Activated CD4-positive, alpha-beta T cell treated with anti-CD3 and anti-CD28 coated beads, Interleukin-2, amount 50 U/mL, for 1 hour (primary cell): ENCODE measurements at regions not wholly inside any gene's neighbourhood (a gene's known extent, or its start where the extent isn't known, plus 50 kb on each side); places are given as distances from the start of the nearest gene placed in this dataset.
"Not testable (repeated sequence)": the region's sequence is repeated elsewhere in the genome, so short reads cannot be mapped to it uniquely, and the experiment has no call there.

Source experiments
- DNase-seq: peaks from one replicate; pipeline ENCODE4 v3.0.0-alpha.2; 2020

DNA sequence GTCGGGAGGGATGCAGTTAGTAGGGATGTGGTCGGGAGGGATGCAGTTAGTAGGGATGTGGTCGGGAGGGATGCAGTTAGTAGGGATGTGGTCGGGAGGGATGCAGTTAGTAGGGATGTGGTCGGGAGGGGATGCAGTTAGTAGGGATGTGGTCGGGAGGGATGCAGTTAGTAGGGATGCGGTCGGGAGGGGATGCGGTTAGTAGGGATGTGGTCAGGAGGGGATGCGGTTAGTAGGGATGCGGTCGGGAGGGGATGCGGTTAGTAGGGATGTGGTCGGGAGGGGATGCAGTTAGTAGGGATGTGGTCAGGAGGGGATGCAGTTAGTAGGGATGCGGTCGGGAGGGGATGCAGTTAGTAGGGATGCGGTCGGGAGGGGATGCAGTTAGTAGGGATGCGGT, 96.2 kb downstream of the BDH1 start:
- not testable (repeated sequence) for DNase-seq

DNA sequence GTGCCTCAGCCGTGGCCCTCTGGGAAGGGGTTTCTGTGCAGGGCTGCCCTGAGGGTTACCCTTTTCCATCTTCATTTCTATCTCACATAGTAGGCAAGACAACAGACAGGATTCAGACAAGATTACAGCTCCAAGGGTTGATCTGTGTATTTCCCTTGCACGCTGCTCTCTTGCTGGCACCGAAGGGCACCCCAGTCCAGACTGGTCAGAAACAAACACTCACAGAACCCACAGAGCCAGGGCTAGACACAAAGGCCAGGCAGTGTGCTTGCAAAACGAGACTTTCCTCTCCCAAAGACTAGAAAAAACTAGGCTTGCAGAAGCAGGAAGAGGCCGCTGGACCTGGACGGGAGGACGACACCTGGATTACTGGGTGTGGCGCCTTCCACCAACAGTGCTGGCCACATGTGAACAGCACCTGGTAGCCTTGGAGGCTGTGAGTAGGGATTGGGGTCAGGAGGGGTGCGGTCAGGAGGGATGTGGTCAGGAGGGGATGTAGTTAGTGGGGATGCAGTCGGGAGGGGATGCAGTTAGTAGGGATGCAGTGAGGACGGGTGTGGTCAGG, 96.8 kb downstream of the BDH1 start:
- DNase-seq = no peak

DNA sequence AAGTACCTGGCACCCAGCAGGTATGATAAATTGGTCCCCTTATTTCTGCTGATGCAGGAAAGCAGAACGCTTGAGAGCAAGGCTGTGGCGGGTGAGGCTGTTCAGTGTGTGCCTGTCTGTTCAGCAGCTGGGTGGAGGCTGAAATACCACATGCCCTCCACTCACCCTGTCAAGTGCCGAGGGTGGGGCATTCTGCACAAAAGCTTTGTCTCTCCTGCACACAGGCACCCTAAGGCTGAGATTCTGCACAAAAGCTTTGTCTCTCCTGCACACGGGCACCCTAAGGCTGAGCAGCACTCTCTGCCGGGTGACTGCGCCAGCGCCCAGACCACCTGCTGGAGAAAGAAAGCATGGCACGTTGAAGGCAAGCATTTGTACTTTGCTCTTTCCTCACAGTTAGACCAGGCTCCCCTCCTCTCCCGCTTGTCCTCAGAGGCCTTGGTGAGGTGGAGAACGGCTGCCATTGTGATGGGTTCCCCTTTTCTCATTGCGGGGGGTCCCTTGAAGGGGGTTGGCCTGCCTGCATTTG, 97.5 kb downstream of the BDH1 start:
- peak; percentile 47 for DNase-seq

DNA sequence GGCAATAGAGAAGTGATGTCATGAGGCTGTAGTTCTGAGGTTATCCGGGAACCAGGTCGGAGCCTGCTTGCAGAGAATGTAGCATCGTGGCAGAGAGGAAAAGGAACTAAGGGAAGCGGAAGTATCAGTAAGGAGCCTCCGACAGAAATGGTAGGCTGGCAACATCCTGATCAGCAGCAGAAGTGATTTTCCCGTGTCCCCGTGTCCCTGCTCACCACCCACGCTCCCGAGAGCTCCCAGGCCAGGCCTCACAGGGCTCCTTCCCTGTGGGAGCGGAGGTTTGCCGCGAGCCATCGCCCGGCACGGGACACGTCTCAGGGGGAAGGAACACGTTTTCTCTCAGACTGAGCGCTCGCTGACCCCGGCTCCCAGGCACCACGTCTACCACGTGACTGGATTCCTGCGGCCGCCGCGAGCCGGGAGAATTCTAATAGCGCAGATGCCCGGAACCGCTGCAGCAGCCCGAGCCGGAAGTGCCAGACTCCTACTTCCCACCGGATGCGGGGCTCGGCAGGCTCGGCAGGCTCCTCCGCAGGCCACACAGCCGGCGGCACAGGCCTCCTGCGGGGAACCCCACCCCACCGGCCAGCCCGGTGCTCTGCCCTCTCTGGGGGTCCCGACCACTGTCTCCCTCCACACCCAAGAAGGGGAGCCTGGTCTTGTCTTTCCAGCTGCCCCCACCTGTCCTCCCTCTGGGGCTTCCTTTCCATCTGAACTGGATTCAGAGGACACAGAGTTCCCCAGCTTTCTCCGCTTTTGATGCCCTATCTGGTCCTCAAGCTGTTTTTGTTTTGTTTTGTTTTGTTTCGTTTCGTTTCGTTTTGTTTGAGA, 99.3 kb downstream of the BDH1 start:
- peak; percentile 21 for DNase-seq

DNA sequence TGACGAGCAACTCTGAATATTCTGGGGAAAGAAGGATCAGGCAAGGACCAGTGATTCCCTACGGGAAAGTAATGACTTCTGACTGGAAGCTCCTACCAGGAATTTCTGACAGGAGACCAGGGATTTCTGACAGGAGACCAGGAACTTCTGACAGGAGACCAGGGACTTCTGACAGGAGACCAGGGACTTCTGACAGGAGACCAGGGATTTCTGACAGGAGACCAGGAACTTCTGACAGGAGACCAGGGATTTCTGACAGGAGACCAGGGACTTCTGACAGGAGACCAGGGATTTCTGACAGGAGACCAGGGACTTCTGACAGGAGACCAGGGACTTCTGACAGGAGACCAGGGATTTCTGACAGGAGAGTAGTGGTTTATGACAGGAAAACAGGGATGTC, 100.9 kb downstream of the BDH1 start:
- DNase-seq = not testable (repeated sequence)

DNA sequence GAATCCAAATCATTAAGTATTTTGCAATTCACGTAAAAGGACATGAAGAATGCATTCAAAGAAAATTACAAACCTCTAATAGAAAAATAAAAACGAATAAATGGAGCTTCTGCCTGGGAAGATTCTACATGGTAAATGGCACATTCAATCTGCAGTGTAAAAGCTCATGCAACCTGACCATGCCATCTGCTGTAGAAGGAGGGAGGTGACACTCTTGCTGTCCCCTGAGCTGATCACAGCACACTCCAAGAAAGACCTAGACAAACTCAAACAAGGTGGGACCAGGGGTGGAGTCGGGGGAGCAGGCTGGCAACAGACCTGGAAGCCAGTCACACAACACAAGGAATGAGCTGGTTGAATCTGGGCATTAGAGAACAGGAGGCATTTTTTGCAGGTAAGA, 101.8 kb downstream of the BDH1 start:
- DNase-seq = no peak

DNA sequence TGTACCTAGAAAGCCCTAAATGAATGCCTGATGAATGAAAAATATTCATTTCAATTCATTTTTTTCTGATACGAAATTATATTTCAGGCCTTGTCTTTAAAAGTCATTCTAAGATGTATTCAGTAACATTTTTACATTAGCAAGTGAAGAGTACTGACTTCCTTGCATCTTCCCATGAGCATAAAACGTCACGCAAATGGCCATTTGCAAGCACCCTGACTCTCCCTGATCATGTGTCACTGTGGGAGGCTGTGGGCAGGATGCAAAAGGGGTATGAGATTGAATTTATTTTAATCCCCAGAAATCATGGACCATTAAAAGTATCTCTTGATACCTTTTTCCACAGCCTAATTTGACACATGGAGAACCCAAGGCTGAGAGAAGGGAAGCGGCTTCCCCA, 105.0 kb downstream of the BDH1 start:
- DNase-seq = no peak

DNA sequence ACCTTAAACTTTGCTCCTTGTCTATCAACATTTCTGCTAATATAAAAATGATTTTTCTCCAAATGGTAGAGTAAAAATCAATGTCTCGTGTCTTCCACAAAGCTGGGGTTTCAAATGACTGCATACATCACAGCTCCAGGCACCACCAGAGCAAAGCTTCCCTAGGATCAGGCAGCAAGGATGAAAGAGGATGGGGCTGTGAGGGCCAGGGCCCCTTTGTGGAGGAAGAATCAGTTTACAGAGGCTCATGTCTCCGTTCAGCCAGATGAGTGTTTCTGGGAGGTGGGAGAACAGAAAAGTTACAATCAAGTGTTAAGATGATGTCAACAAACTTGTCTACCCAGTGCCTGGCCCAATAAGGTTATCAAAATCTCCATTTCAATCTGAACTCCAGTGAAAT, 105.5 kb downstream of the BDH1 start:
- DNase-seq = no peak

DNA sequence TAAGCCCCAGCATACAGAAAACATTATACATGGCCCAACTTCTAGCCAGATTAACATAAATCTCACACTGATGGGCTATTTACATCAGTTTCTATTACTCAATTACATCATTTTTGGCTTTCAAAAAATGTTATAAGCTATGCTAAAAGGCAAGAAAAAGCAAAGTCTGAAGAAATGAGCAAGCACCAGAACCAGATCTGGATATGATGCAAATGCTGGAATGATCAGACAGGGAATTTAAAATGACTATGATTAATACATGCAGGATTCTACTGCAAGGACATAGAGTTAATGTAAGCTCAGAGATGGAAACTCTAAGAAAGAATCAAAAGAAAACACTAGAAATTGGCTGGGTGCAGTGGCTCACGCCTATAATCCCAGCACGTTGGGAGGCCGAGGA, 106.6 kb downstream of the BDH1 start:
- DNase-seq = not testable (repeated sequence)

DNA sequence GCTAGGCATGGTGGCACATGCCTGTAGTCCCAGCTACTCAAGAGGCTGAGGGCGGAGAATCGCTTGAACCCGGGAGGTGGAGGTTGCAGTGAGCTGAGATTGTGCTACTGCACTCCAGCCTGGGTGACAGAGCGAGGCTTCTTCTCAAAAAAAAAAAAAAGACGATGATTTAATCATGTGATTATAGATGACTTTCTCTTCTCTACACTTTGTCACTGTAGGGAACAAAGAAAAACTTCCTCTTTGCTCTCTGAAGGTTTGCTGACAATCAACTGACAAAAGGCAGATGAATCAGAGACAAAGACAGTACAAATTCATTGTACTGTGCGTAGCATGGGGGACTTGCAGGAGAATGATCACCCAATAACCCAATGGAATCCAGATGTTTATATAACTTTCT, 108.0 kb downstream of the BDH1 start:
- not testable (repeated sequence) for DNase-seq

DNA sequence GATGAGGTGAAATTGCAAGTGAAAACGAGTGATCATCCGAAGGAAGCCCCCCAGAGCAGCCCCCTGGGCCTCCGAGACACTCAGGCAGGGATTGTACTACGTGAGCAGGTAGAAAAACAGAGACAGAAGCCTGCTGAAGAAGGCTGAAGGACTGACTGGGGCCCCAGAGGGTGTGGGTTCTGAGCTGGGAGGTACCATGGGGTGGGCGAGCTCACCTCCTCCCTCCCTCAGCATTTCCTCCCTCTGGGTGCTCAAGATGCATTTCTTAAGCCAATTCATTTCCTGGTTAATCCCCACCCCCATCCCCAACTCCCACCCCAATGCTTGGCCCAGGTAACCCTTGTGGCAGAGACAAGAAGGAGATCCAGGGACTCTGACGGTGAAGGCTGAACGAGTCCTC, 108.7 kb downstream of the BDH1 start:
- DNase-seq = no peak

DNA sequence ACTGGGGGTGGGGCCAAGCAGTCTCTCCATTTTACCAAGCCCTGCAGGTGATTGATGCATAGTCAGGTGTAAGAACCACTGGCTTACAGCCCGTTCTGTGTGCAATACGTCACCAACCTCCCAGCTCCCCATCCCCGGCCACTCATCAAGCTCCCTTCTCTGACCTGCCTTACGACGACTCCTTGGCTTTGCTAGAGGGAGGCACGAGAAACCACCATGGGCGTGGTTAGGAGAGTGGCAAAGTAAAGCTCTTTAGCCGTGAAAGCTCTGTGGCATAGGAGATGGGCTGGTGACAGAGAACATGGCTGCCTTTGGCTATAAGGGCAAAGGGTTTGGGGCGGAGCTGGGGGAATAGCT, 109.1 kb downstream of the BDH1 start:
- DNase-seq = no peak

DNA sequence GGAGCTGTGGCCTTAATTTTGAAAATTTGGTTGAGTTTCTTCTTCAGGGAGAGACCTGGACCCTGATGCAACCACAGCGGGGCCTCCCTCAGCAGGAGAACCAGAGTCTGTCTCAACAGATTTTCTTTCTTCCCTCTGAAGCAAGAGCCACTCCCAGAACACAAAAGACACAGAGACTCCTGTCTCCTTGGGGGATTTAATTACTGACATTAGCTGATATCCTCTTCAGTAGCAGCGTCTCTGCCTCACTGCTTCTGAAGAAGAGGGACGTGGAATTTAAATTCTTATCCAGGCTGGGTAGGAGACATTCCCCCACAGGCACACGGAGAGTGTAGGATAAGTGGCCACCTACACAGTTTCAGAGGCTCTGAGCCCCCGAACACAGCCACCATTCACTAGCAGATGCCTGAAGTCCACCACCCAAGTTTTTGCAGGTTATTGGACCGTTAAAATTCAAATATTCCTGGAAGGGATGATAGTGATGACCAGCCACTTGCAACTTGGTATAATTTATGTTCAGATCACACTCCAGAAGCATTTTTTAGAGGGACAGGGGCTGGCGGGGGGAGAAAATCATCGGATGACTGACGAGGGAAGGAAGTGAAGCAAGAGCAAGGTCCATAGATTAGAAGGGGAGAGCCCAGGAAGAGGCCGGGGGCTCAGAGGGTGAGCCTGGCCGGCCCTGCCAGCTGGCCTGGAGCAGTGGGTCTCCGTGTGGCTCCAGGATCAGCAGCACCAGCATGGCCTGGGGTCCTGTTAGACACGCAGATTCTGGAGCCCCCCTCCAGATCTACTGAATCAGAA, 109.7 kb downstream of the BDH1 start:
- DNase-seq = no peak

DNA sequence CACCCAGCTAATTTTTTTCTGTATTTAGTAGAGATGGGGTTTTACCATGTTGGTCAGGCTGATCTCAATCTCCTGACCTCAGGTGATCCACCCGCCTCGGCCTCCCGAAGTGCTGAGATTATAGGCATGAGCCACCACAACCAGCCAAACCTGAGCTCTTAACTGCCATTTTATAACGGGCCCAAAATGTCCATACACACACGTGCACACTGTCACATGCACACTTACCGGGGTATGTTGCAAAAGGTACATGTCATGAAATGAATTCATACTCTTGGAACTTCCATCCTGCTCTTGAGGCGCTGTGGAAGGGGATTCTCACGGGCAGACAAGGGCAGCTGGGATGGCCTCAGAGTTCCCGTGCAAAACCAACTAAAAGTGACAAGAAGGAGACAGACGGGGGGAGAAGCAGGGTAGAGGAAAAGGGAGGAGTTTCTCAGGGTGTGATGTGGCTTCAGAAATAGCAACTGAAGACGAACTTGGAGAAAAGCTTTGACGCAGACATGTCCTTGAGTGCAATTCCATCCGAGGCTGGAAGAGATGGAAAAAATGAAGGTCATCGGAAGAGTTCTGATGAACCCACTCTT, 110.9 kb downstream of the BDH1 start:
- DNase-seq = no peak

DNA sequence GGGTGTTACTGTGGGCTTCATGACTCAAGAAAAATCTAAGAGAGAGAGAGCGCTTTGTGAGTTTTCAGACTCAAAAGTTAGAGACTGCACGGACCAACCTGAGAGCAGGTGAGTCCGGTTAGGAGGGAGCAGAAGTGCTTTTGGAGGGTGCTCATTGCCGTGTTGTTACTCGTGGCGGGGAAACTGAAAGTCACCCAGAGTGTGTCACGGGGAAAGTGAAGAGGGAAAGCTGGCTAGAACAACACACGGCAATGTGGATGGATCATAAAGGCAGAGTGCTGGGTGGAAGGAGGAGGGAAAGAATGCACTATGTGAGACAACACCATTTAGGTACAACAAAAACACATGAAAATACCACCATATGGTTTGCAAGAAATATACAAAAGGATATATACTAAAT, 112.3 kb downstream of the BDH1 start:
- DNase-seq = no peak

DNA sequence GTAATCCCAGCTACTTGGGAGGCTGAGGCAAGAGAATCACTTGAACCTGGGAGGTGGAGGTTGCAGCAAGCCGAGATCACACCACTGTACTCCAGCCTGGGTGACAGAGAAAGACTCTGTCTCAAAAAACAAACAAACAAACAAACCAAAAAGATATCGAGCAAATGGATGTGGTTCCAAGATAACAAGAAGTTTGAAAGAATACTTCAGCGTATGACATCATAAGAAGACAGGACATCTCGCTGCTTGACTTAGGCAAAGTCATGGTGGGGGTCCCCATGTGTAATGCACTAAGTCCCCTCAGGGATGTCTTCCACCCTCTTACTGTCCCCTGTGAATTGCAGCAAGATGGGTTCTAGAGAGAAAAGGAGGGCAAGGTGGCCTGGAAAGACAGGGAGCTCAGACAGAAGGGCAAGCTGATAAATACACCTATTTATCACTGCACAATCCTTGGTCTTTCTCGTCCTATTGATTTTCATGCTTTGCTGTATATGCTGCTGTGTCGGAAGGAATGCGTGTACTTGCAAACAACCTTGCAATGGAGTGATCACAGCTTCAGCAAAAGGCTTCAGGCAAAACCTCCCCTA, 115.0 kb downstream of the BDH1 start:
- DNase-seq = no peak

DNA sequence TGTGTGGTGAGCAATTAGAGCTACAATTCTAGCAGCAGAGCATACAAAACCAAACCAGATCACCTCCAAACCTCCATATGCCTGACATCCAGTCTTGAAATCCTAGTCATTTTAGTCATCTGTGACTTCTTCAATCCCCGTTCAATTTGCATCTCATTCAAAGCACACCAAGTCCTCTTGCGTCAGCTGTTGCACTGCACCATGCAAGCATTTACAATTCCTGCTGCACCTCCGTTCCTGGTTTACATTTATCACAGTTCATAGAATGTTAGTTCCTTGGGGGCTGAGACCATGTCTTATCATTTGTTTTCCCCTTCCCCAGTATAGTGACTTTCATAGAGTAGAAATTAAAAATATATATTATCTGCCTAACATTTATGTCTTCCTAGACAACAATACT, 116.9 kb downstream of the BDH1 start:
- DNase-seq = no peak

DNA sequence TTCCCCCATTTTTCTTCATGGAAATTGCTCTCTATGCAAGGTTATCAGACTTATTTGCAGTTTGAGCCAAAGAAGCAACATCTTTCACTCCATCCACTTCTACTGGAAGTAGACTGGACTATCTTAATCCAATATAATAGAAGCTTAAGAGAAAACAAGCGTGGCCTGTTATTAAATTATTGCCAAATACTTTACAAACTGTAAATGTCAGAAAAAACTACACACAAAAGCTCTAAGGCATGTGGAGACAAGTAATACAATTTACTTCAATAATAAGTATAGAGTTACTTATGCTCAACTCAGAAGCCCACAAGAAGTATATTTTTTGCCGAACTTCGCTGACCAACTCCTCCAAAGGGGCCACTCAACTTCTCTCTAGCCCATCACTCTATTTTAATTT, 120.3 kb downstream of the BDH1 start:
- DNase-seq = no peak

DNA sequence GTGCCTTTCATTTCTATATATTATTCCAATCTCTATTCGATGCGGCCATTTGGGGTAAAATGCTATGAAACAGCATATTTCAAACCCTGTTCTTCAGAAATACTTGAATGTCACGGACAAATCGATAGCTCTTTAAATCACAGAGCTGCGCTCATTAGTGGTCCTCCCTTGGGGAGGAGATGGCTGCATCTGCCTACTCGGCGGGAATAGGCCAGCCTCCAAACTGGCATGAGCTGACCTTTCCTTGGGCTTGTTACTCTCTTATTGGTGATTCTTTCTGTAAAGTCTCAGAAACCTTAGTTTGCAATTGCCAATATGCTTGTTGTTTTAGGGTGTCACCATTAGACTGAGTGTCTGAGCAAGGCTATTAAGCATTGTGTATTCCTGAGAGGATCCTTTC, 120.9 kb downstream of the BDH1 start:
- DNase-seq = no peak

DNA sequence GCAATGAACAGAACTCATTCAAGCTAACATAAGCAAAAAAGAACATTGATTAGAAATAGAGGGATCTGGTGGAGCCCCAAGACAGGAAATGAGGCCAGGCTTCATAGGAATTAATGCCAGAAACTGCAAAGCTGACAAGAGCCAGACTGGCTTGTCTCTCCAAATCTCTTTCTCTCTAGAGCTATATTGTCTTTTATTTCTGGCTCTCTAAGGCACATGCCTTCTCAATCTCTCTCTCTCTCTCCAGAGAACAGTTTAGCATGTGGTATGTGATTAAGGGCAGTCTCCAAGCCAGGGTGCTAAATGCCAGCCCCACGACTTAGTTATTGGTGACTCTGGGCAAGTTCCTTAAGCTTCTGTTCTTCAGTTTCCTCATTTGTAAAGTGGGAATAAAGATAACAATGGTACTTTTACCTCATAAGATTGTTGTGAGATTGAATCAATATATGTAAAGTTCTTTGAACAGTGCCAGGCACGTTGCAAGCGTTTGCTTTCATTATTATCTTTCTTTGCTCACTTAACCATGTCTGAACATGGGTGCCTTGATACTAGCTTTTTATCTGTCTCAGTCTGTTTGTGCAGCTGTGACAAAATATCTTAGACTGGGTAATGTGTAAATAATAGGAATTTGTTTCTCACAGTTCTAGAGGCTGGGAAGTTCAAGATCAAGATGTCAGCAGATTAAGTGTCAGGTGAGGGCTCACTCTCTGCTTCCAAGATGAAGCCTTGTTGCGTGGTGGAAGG, 123.2 kb downstream of the BDH1 start:
- DNase-seq = no peak

DNA sequence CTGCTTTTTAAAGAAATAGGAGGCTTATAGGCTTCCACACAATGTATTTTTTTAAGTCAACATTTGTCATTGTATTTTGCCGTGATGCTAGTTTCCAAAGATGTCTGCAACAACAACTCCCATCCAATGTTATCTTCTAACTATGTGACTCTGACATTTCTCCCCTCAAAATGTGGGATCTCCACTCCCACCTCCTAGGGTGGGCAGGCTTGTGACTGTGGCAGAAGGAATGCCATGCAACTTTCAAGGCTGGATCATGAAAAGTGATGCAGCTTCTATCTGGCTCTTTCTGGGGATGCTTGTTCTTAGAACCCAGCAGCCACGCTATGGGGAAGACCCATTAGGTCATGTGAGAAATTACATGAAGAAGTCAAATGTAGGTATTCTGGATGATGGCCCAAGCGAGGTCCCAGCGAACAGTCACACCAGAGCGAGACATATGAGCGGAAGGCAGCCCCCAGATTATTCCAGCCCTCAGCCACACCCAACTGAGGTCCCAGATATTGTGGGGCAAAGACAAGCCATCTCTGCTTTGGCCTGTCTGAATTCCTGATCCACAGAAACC, 124.3 kb downstream of the BDH1 start:
- DNase-seq = no peak

DNA sequence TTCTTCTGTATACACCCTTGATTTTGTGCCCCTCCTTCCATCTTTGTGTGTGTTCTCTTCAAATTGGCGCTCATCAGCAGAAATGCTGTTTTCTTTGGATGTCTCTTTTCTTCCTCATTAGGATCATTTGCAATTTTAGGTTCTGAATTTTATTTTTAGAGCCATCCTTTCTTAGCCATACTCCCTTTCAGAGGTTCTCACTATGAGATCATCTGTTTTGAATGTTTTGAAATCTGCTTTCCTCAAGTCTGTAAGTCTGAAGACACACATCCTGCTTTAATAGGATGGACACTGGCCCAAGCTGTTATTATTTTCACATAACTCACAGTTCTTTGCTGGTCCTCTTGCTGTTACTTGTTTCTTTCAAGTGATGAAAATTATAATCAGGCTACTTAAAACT, 124.8 kb downstream of the BDH1 start:
- DNase-seq = no peak
